Loucy (cell line): ENCODE measurements at regions not wholly inside any gene's neighbourhood (a gene's known extent, or its start where the extent isn't known, plus 50 kb on each side); places are given as distances from the start of the nearest gene placed in this dataset.

Source experiments
- H2AFZ ChIP-seq: fragments of 200-600 bp; sonication (generic); 2 replicates; pipeline ENCODE4 v1.6.0; 2016; ENCODE audit warnings: antibody characterized with exemption, mild to moderate bottlenecking, low read length, moderate library complexity
- H3F3A ChIP-seq: fragments of 200-600 bp; 2 replicates; pipeline ENCODE4 v1.6.0; 2016; ENCODE audit warnings: antibody characterized with exemption, low read depth, mild to moderate bottlenecking
- H3K27me3 ChIP-seq: fragments of 200-600 bp; sonication (generic); 2 replicates; pipeline ENCODE4 v1.6.1; 2014; ENCODE audit warnings: low read length, mild to moderate bottlenecking; ENCODE audit not compliant: insufficient read depth, poor library complexity, severe bottlenecking
- H3K36me3 ChIP-seq: fragments of 200-600 bp; sonication (generic); 2 replicates; pipeline ENCODE4 v1.6.1; 2016; ENCODE audit warnings: low read length; ENCODE audit not compliant: insufficient read depth
- H3K4me1 ChIP-seq: fragments of 200-600 bp; sonication (generic); 2 replicates; pipeline ENCODE4 v1.5.1; 2014; ENCODE audit warnings: low read length, mild to moderate bottlenecking; ENCODE audit not compliant: insufficient read depth, poor library complexity, severe bottlenecking
- H3K4me2 ChIP-seq: fragments of 200-600 bp; sonication (generic); 2 replicates; pipeline ENCODE4 v1.6.0; 2014; ENCODE audit warnings: antibody characterized with exemption, low read length, low read depth, mild to moderate bottlenecking; ENCODE audit not compliant: poor library complexity, severe bottlenecking
- H3K4me3 ChIP-seq: fragments of 200-600 bp; sonication (generic); 2 replicates; pipeline ENCODE4 v1.5.1; 2014; ENCODE audit warnings: low read length, mild to moderate bottlenecking, mixed read lengths; ENCODE audit not compliant: poor library complexity, severe bottlenecking
- H3K79me2 ChIP-seq: fragments of 200-600 bp; sonication (generic); 2 replicates; pipeline ENCODE4 v1.6.1; 2014; ENCODE audit warnings: low read length; ENCODE audit not compliant: insufficient read depth
- H3K9ac ChIP-seq: fragments of 200-600 bp; sonication (generic); 2 replicates; pipeline ENCODE4 v1.6.0; 2014; ENCODE audit warnings: mild to moderate bottlenecking, low read depth, low read length, moderate library complexity; ENCODE audit not compliant: poor library complexity, severe bottlenecking
- H3K9me2 ChIP-seq: fragments of 200-600 bp; sonication (generic); replicated peaks from 2 replicates; pipeline ENCODE4 v1.6.1; 2016; ENCODE audit warnings: low read depth, low read length, mixed read lengths
- H3K9me3 ChIP-seq: fragments of 200-600 bp; sonication (generic); 2 replicates; pipeline ENCODE4 v1.6.1; 2014; ENCODE audit warnings: mild to moderate bottlenecking, antibody characterized with exemption, low read length, low read depth; ENCODE audit not compliant: insufficient read depth
- H4K20me1 ChIP-seq: fragments of 200-600 bp; sonication (generic); 2 replicates; pipeline ENCODE4 v1.6.0; 2014; ENCODE audit warnings: antibody characterized with exemption, low read length, mild to moderate bottlenecking; ENCODE audit not compliant: insufficient read depth, poor library complexity, severe bottlenecking
- EZH2phosphoT487 ChIP-seq: fragments of 200-600 bp; IDR thresholded peaks from 2 replicates; pipeline ENCODE4 v1.6.1; 2018; ENCODE audit warnings: antibody characterized with exemption, mild to moderate bottlenecking, moderate library complexity, borderline replicate concordance
- TF ChIP-seq, protein P1 (sequence below): fragments of 200-600 bp; sonication (generic); conservative IDR thresholded peaks from 2 replicates; pipeline ENCODE4 v1.5.1; 2014; ENCODE audit warnings: mild to moderate bottlenecking, antibody characterized with exemption, low read length

DNA sequence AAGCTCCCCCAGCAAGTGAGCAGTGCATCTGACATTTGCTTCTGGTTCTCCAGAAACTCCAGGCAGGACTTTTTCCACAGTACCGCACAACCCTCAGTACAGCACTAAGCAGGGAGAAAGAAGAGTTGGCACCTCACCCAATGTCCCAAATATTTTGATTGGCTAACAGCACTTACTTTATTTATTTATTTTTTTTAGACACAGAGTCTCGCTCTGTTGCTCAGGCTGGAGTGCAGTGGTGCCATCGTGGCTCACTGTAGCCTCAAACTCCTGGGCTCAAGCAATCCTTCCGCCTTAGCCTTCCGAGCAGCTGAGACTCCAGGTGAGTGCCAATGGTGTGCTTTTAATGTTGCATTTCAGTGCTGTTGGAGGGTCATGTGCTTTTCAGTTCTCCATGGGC lies 200.3 kb upstream of the ZMIZ1 start:
- H3K79me2 ChIP-seq, result no peaks in the 10 kb centered on the region
- H3K9ac ChIP-seq, result no peak overlapping the region
- H3K27me3 ChIP-seq, result no peaks in the 10 kb centered on the region
- H3K9me2 ChIP-seq, result no peaks in the 10 kb centered on the region
- no peak overlapping the region for H2AFZ ChIP-seq
- no peaks in the 10 kb centered on the region for H3K9me3 ChIP-seq
- no peaks in the 10 kb centered on the region for H3K36me3 ChIP-seq
- H3K4me2 ChIP-seq, result no peak overlapping the region
- no peaks in the 10 kb centered on the region for H3K4me1 ChIP-seq
- no peaks in the 10 kb centered on the region for H3F3A ChIP-seq
- H3K4me3 ChIP-seq, result no peak overlapping the region
- TF ChIP-seq, protein P1, sequence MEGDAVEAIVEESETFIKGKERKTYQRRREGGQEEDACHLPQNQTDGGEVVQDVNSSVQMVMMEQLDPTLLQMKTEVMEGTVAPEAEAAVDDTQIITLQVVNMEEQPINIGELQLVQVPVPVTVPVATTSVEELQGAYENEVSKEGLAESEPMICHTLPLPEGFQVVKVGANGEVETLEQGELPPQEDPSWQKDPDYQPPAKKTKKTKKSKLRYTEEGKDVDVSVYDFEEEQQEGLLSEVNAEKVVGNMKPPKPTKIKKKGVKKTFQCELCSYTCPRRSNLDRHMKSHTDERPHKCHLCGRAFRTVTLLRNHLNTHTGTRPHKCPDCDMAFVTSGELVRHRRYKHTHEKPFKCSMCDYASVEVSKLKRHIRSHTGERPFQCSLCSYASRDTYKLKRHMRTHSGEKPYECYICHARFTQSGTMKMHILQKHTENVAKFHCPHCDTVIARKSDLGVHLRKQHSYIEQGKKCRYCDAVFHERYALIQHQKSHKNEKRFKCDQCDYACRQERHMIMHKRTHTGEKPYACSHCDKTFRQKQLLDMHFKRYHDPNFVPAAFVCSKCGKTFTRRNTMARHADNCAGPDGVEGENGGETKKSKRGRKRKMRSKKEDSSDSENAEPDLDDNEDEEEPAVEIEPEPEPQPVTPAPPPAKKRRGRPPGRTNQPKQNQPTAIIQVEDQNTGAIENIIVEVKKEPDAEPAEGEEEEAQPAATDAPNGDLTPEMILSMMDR, result no peak
- no peak for TF ChIP-seq EZH2phosphoT487
- H4K20me1 ChIP-seq, result no peaks in the 10 kb centered on the region

DNA sequence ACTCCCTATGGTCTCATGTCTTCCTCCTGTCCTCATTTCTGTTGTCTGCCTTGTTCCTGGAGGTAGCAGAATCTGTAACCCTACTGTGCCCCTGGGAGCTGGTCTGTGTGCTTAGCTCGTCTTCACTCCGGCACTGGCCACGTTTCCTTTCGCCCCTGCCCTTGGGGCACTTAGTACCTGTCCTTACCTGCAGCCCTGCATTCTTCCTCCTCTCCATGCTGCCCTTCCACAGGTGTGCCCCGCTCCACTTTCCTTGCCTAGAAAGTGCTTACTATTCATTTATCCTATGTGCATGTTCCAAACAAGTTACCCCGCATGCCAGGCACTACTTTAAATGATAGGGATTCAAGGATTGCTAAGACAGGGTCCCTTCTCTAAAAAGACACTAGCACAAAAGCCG lies 199.9 kb upstream of the ZMIZ1 start:
- Histone ChIP-seq H3K9me2 (no peaks in the 10 kb centered on the region), H3K4me2 (no peak overlapping the region), H3F3A (no peaks in the 10 kb centered on the region), H3K4me3 (no peak overlapping the region), H4K20me1 (no peaks in the 10 kb centered on the region), H3K27me3 (no peaks in the 10 kb centered on the region), H3K9me3 (no peaks in the 10 kb centered on the region), H2AFZ (no peak overlapping the region), H3K79me2 (no peaks in the 10 kb centered on the region), H3K36me3 (no peaks in the 10 kb centered on the region), H3K4me1 (peaks cover 3% of the 10 kb centered on the region), H3K9ac (no peak overlapping the region)
- TF ChIP-seq, protein P1, result no peak
- TF ChIP-seq EZH2phosphoT487, result no peak

DNA sequence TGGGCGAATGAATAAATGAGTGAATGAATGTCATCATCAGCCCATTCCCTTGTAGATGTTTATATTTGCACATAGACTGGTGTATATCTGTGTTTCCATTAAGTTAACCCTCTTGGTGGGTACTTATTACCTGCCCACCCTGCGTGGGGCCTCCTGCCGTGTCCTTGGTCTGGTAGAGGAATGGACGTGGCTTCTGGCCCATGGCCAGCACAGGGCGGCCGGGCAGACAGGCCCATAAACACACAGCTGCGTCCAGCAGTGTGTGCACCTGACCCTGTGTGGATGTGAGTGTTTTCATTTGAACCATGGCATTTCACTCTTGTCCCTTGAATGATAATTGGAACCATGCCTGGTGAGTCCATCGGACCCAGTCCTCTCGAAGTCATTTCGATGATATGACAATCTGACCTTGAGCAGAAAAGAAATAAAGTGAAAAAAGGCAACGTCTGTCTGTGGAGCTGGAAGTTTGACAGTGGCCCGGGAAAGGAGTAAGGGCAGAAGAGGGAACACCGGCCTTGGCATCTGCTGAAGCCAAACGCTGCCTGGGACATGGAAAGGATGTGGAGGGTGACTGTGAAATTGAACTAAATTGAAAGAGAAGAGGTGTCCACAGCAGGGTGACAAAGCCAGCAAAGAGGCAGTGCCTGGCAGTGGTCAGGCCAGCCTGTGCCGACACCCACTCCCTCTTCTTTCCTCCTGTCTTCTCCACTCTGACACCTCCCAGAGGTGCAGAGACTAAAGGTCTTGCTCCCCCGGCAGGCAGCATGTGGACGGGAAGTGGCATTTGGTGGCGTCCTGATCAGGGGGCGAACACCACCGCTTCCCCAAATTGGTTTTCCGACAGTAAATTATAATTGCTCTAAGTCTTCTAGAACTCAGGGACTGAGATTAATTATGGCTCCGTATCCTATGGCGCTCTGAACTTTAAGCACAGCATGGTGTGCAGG lies 199.0 kb upstream of the ZMIZ1 start:
- Histone ChIP-seq H3K4me3 (no peak overlapping the region), H3F3A (no peaks in the 10 kb centered on the region), H3K27me3 (no peaks in the 10 kb centered on the region), H4K20me1 (no peaks in the 10 kb centered on the region), H3K9me3 (no peaks in the 10 kb centered on the region), H3K36me3 (no peaks in the 10 kb centered on the region), H3K9me2 (no peaks in the 10 kb centered on the region), H3K4me1 (peaks cover 9% of the 10 kb centered on the region), H3K79me2 (no peaks in the 10 kb centered on the region), H3K9ac (no peak overlapping the region), H3K4me2 (no peak overlapping the region), H2AFZ (no peak overlapping the region)
- TF ChIP-seq, protein P1, result no peak
- no peak for TF ChIP-seq EZH2phosphoT487
